Astrocyte of the spinal cord (primary cell): ENCODE measurements at regions not wholly inside any gene's neighbourhood (a gene's known extent, or its start where the extent isn't known, plus 50 kb on each side); places are given as distances from the start of the nearest gene placed in this dataset.

ENCODE experiments used
- DNase-seq: peaks from one replicate; pipeline ENCODE4 v3.0.0; 2011; ENCODE audit warnings: low read depth, low spot score
- H3K4me3 ChIP-seq: 2 replicates; pipeline ENCODE4 v1.5.1; 2011; ENCODE audit warnings: low read depth, mild to moderate bottlenecking, low read length, moderate library complexity
- in situ Hi-C: cut with HindIII; loops from 2 replicates; pipeline ENCODE4 v1.10.0; 2017; ENCODE audit warnings: low sequenced_read_pairs
- TF ChIP-seq, protein P1 (sequence below): IDR thresholded peaks from 2 replicates; pipeline ENCODE4 v1.5.1; 2012; ENCODE audit warnings: low read depth, mild to moderate bottlenecking, low read length, inconsistent platforms

- TF ChIP-seq, protein P1, sequence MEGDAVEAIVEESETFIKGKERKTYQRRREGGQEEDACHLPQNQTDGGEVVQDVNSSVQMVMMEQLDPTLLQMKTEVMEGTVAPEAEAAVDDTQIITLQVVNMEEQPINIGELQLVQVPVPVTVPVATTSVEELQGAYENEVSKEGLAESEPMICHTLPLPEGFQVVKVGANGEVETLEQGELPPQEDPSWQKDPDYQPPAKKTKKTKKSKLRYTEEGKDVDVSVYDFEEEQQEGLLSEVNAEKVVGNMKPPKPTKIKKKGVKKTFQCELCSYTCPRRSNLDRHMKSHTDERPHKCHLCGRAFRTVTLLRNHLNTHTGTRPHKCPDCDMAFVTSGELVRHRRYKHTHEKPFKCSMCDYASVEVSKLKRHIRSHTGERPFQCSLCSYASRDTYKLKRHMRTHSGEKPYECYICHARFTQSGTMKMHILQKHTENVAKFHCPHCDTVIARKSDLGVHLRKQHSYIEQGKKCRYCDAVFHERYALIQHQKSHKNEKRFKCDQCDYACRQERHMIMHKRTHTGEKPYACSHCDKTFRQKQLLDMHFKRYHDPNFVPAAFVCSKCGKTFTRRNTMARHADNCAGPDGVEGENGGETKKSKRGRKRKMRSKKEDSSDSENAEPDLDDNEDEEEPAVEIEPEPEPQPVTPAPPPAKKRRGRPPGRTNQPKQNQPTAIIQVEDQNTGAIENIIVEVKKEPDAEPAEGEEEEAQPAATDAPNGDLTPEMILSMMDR: no peak
- in situ Hi-C loops: no loop called here
- H3K4me3 ChIP-seq: no peak overlapping the region
- peak; percentile 16 for DNase-seq
These were observed 93.6 kb upstream of the NMNAT3 start for GRCh38 chr3:139771331-139771730.

- no peak for DNase-seq
- H3K4me3 ChIP-seq: no peak overlapping the region
- in situ Hi-C loops: no loop called here
- TF ChIP-seq, protein P1: no peak
These were observed 92.8 kb upstream of the NMNAT3 start for GRCh38 chr3:139770577-139770976.

DNA sequence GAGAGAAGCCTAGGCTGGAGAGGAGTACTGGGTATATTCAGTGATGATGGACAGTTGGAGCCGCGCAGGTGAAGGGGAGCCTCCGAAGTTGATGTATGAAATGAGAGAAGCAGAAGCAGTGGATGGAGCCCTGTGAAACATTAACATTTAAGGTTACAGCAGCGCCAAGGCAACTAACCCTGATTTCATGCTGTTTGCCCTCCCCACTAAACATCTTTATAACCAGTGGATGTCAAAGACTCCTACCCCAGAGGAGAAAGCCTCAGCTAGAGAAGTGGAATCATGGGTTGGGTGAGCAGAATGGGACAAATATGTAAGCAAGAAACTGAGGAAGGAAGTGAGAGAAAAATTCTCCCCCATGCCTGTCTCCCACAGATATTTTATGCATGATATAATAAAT is 92.0 kb upstream of the NMNAT3 start:
- H3K4me3 ChIP-seq: no peak overlapping the region
- in situ Hi-C loops: no loop called here
- TF ChIP-seq, protein P1: no peak
- no peak for DNase-seq

- TF ChIP-seq, protein P1: no peak
- peak; percentile 91 for DNase-seq
- in situ Hi-C loops: no loop called here
- no peak overlapping the region for H3K4me3 ChIP-seq
These were observed 87.2 kb upstream of the NMNAT3 start for GRCh38 chr3:139764936-139765335.

DNA sequence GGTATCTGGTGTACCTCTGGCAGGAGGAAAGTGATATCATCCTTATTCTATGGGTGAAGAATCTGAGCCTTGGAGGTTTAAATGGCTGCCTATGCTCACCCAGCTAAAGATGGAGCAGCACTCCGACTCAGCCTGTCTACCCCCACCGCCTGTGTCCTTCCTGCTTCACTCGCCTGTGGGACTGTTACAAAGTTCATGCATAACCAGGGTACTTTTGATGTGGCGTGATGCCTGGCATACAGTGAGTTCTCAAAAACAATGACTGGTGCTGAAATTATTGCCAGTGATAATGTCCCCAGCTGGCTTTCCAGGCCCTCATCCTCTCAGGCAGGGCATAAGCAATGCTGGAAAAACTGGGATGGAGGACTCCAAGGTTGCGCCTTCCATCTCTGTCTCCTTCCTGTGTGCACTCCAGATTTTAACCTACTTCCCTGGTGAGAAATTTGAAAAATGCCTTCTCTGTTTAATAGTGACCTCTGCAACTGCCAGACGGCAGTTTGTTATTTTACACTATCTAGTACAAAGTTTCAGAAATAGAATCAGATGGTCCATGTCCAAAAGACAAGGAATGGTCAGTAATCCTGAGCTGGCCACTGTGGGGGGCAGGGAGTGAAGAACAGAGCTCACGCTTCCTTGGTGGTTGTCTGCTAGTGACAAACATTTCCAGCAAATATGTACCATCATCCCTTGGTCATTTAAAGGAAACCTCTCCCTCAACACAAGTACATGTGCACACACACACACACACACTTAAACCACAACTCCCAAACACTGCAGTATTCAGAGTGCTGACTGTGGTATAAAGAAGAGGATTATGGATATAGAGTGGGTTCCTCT is 86.5 kb upstream of the NMNAT3 start:
- in situ Hi-C loops: no loop called here
- no peak overlapping the region for H3K4me3 ChIP-seq
- DNase-seq: peak; percentile 26
- TF ChIP-seq, protein P1: no peak

DNA sequence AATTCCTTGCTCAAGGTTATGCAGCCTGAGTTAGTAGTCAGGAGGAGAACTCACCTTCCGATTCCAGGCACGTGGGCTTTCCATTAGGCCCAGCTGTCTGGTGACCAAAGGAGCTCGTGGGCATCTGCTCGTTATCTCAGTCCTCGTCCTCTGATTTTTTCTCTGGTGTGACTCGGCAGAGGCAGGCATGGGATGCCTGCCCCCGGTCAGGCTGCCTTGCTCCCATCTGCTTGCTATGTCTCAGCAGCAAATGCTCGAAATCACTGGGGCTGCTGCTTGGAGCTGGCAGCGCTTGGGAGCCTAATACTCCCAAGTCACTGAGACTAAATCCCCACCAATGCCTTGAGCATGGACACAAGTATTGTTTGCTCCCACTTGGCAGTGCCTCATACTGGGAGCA is 84.5 kb upstream of the NMNAT3 start:
- H3K4me3 ChIP-seq: no peak overlapping the region
- in situ Hi-C loops: no loop called here
- TF ChIP-seq, protein P1: no peak
- no peak for DNase-seq
